Stimulated activated CD4-positive, alpha-beta T cell treated with anti-CD3 and anti-CD28 coated beads, Interleukin-12 subunit alpha, Interleukin-12 subunit beta, amount 100 ng/mL, for 24 hours (primary cell): ENCODE measurements at regions not wholly inside any gene's neighbourhood (a gene's known extent, or its start where the extent isn't known, plus 50 kb on each side); places are given as distances from the start of the nearest gene placed in this dataset.
"Not testable (repeated sequence)": the region's sequence is repeated elsewhere in the genome, so short reads cannot be mapped to it uniquely, and the experiment has no call there.

Experiments used
- DNase-seq, 2 experiments: peaks; one replicate each; pipeline ENCODE4 v3.0.0-alpha.2; 2020; ENCODE audit warnings: low read depth in 2 of 2

GRCh38 chr7:51455948-51456347 is 139.3 kb upstream of the COBL start:
- no peak for DNase-seq

GRCh38 chr7:51455513-51455912 is 138.9 kb upstream of the COBL start:
- DNase-seq = no peak

GRCh38 chr7:51455086-51455485 is 138.5 kb upstream of the COBL start:
- DNase-seq = no peak

GRCh38 chr7:51452694-51453093 is 136.1 kb upstream of the COBL start:
- no peak for DNase-seq

- DNase-seq = no peak
Measured at GRCh38 chr7:51451751-51452476, 135.3 kb upstream of the COBL start.

GRCh38 chr7:51450541-51450940 is 133.9 kb upstream of the COBL start:
- DNase-seq = no peak

GRCh38 chr7:51446785-51447184 is 130.2 kb upstream of the COBL start:
- no peak for DNase-seq

GRCh38 chr7:51446356-51446755 is 129.7 kb upstream of the COBL start:
- no peak for DNase-seq

- DNase-seq = no peak
Measured at GRCh38 chr7:51444936-51445335, 128.3 kb upstream of the COBL start.

GRCh38 chr7:51430480-51431086 is 114.0 kb upstream of the COBL start:
- DNase-seq = peak in 1 of 2 experiments; percentile 35

GRCh38 chr7:51428217-51428887 is 111.7 kb upstream of the COBL start:
- no peak for DNase-seq

- no peak for DNase-seq
Measured at GRCh38 chr7:51426163-51426562, 109.6 kb upstream of the COBL start.

- not testable (repeated sequence) for DNase-seq
Measured at GRCh38 chr7:51409934-51410333, 93.3 kb upstream of the COBL start.

GRCh38 chr7:51397608-51398007 is 81.0 kb upstream of the COBL start:
- DNase-seq = not testable (repeated sequence)

GRCh38 chr7:51393003-51393402 is 76.4 kb upstream of the COBL start:
- DNase-seq = not testable (repeated sequence)

- DNase-seq = not testable (repeated sequence)
Measured at GRCh38 chr7:51389952-51390351, 73.3 kb upstream of the COBL start.

- not testable (repeated sequence) for DNase-seq
Measured at GRCh38 chr7:51389216-51389812, 72.7 kb upstream of the COBL start.

GRCh38 chr7:51388241-51388640 is 71.6 kb upstream of the COBL start:
- DNase-seq = not testable (repeated sequence)

GRCh38 chr7:51386806-51387568 is 70.4 kb upstream of the COBL start:
- DNase-seq = not testable (repeated sequence)

GRCh38 chr7:51386184-51386583 is 69.6 kb upstream of the COBL start:
- DNase-seq = not testable (repeated sequence)

GRCh38 chr7:51382243-51382642 is 65.6 kb upstream of the COBL start:
- DNase-seq = not testable (repeated sequence)
